ENCODE measurements at regions not wholly inside any gene's neighbourhood (a gene's known extent, or its start where the extent isn't known, plus 50 kb on each side); places are given as distances from the start of the nearest gene placed in this dataset.
"Not testable (repeated sequence)": the region's sequence is repeated elsewhere in the genome, so short reads cannot be mapped to it uniquely, and the experiment has no call there.

DNA sequence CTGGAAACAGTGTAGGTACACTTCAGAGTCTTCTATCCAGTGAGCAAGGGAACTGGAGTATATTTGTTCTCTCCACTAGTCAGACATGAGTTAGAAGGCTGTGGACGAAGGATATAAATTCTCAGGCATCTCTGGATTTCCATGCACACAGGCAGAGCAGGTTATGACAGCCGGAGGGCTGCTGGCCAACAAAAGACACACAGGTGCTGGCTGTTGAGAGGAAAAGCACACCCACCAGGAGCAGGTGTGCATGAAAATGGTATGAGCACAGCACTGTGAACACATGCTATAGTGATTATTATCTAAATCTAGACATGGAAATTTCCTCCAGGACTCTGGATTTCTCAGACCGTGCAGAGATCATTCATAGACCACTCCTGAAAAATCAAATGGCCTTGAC, 444.7 kb upstream of the RPS6KA3 start:
- DNase-seq = no peak

DNA sequence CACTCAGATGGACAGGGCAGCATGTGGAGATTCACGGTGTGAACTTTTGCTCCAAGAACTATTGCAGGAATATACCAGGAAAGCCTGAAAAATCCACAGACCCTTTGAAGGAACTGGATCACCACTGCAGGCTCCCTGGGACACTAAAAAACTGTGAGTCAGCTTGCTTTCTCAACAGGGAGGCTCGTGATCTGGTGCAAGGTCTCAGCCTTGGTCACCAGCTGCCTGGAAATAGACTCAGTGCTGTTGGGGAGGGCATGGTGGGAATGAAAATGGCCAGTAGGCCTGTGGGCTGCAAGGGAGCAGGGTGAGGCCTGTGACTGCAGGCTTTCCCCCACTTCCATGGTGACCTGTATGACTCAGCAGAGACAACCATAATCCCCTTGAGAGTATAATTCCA, 426.4 kb upstream of the RPS6KA3 start:
- DNase-seq = peak; percentile 11

GRCh38 chrX:20686256-20686655, 419.5 kb upstream of the RPS6KA3 start:
- DNase-seq = no peak

DNA sequence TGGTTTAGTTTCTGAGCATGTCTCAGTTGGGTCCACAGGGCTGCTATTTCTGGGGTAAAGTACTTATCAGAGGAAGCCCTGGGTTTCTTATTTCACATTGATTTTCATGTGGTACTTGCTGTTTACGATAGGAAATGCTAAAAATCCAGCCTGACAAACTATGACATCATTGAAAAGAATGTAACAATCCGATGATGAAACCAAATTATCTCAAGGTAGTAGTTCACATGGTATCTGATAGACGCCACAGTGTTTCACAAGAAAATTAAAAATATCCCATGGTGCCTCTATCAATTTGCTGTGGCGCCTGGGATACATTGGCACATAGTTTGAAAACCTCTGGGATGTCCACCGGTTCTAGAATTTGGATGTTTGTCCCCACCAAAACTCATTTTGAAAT, 418.9 kb upstream of the RPS6KA3 start:
- DNase-seq = no peak

DNA sequence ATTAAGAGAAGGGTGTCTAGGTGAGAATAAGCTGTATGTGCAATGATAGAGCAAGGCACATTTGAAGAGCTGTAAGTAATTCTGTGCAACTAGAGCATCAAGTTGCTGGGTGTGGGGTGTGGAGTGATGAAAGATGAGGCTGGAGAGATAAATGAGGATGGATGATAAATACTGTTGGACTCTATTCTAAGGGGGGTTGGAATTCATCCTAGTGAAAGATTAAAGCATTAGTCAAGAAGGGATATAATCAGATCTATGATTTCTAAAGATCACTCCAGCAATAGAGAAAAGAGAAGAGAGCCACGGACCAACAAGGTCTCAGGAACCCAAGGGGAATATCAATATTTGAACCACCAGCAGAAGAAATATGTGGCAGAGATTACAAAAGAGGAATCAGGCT, 415.0 kb upstream of the RPS6KA3 start:
- DNase-seq = no peak

DNA sequence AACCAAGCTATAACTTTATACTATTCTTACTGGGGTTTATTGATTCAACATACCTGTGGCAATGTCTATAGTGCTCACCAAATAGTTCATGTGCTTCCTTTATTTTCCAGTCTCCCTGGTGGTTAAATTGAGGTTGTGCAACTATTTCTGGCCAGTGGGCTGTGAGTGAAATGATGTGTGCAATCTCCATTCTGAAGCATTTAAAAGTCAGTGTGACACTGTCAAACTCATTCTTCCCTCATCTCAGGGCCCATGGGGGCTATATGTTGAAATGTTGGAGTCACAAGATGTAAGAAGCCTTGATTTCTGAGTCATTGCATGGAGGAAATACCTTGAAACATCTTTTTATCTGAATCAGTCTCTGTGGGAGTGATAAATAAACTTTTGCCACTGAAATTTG, 414.3 kb upstream of the RPS6KA3 start:
- peak; percentile 3 for DNase-seq

- no peak for DNase-seq
Measured at GRCh38 chrX:20672476-20672875, 405.8 kb upstream of the RPS6KA3 start.

DNA sequence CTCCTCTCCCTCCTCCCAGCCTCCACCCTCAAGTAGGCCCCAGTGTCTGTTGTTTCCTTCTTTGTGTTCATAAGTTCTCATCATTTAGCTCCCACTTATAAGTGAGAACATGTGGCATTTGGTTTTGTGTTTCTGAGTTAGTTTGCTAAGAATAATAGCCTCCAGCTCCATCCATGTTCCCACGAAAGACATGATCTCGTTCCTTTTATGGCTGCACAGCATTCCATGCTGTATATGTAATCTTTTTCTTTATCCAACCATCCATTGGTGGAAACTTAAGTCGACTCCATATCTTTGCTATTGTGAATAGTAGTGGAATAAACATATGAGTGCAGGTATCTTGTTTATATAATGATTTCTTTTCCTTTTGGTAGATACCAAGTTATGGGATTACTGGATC, 405.0 kb upstream of the RPS6KA3 start:
- DNase-seq = not testable (repeated sequence)

DNA sequence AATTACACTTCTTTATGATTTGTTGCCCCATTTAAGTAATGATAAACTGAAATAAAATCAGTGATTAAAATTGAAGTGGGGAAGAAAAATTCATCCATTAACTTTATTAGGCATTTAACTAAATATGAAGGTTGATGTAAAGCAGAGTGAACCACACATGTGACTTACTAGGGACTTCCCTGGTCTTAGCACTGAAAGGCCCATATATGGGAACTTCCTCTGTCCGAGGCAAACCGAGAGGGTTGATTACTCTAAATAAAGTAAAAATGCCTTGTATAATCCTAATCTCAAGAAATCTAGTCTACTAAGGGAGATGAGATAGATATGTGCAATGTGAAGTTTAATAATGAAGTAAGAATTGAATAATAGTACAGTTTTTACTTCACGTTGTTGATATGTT, 403.9 kb upstream of the RPS6KA3 start:
- DNase-seq = no peak

GRCh38 chrX:20668550-20668949, 401.8 kb upstream of the RPS6KA3 start:
- DNase-seq = no peak

- no peak for DNase-seq
Measured at GRCh38 chrX:20666331-20666730, 399.6 kb upstream of the RPS6KA3 start.

DNA sequence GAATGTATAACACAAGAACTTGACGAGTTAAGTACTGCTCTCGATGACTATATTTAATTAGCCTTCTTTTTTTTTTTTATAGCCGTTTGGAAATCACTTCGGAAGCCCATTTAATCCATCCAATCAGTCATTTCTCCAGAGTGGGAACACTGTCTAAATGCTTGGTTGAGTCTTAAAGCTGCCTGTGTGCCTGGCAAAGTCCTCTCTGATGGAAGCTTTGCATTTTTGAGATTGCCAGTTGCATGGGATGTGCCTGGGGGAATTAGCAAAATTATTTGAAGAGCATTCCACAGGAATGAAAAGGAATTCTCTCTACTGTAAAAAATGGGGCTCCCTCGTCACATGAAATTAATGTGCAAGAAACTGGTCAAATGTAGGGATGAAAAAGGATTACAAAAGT, 398.8 kb upstream of the RPS6KA3 start:
- DNase-seq = no peak

GRCh38 chrX:20664774-20665173, 398.1 kb upstream of the RPS6KA3 start:
- DNase-seq = no peak

GRCh38 chrX:20664131-20664530, 397.4 kb upstream of the RPS6KA3 start:
- no peak for DNase-seq

DNA sequence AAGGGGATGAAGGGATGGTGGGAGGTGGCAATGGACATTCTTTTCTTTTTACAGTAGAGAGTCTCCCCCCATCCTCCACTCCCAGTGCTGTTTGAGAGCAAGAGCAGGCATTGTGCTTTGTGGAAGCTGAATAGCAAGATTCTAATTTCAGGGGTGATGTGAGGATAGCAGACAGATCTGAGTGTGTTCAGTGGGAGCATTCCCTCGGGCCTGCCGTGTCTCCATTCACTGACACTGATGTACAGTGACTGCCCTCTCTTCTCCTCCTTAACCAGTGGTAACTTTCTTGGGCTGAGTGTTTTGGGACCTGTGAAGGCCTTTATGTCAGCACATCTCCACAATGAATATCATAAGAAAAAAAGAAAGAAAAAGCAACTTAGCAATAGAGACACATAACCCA, 396.6 kb upstream of the RPS6KA3 start:
- DNase-seq = no peak

- no peak for DNase-seq
Measured at GRCh38 chrX:20656721-20657120, 390.0 kb upstream of the RPS6KA3 start.

DNA sequence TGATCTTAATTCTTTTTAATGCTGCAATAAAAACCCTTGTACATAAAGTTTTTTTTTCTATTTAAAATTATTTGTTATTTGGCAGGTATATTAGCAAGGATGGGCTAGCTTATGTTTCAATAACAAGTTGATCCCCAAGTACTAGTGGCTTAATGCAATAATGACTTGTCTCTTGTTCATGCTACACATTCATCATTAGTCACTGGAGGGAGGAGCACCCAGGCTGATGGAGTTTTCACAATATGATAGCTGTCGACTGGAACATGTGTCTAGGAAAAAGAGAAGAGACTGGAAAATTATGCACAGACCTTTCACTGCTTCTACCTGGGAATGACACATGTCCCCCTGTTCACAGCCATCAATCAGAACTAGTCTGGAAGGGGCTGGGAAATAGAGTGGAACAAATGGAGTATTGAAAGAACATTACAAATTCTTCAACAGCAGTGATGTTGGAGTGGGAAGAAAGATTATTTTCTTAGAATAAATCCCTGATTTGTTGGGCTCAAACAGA, 387.9 kb upstream of the RPS6KA3 start:
- DNase-seq = no peak

DNA sequence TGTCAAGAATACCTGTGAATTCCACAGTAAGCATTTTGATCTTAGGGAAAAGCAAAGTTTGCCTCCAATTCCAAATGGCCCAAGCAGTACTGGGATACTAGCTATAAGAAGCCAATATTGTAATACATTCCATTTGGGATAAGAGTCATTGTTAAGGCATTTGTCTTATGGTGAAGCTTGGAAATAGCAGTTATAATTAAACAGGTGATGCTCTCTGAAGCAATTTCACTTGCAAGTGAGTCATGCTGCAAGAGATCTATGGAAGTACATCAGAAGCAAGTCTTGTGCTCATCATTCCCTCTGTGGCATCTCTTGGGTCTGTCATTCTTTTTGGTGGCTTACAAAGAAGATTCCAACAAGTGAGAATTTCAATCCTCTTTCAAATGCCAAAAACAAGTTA, 386.4 kb upstream of the RPS6KA3 start:
- no peak for DNase-seq

GRCh38 chrX:20641954-20642353, 375.2 kb upstream of the RPS6KA3 start:
- DNase-seq = no peak

DNA sequence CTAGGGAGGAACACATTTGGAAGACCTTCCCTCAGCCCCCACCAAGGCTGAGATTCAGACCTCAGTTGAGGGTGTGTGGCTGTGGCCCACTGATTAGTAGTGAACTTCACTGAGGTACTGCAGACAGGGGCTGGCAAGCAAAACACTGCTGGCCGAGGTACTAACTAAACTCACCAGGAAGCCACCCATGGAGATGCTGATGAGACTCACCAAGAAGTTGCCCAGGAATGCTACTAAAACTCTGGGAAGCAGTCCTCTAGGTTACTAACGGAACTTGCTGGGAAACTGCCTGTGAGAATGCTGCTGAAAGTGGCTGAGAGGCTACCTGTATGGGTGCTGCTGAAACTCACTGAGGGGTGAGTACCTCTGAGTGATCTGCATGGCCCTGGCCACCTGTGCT, 372.4 kb upstream of the RPS6KA3 start:
- no peak for DNase-seq

- DNase-seq = no peak
Measured at GRCh38 chrX:20637351-20637750, 370.6 kb upstream of the RPS6KA3 start.

- DNase-seq = no peak
Measured at GRCh38 chrX:20633451-20633850, 366.7 kb upstream of the RPS6KA3 start.

GRCh38 chrX:20623448-20623847, 356.7 kb upstream of the RPS6KA3 start:
- DNase-seq = no peak

GRCh38 chrX:20620306-20620705, 353.6 kb upstream of the RPS6KA3 start:
- peak; percentile 8 for DNase-seq

DNA sequence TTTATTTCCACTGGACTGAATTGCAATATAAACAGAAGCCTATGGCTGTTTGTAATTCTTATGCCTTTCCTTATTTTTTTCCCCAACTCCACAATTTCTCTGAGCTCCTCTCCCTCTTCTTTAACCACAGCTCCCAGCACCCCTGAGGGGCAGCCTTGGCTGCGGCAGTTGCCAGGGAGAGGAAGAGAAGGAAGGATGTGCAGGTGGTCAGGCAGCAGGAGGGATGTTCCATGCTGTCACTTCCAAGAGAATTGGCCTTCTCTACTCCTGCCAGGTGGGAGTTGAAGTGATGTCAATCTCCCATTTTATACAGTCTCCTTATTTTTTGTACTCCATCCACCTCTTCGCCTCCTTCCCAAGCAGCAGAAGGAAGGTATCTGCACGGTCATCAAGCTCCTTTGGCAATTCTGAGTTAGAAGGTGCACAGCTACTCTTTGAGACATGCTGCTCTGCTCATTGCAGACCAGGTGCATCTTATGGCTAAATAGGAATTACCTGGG, 343.3 kb upstream of the RPS6KA3 start:
- no peak for DNase-seq

DNA sequence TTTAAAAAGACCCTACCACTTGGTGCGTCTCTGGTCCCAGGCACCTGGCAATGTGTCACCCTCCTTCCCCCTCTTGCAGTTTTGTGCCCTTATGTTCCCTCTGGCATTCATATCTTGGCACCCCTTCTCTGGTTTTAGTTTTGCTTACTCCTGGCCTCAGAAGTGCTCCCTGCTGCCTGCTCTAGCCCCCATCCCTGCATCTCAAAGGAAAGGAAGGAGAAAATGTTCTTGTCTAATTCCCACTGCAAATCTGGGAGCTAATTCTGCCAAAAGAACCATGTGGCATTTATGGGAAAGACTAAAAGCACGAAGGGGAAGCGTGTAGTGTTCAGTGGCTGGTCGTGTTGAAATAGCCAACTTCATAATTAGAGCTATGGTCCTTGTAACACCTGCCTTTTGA, 340.1 kb upstream of the RPS6KA3 start:
- no peak for DNase-seq
